ENCODE measurements at regions not wholly inside any gene's neighbourhood (a gene's known extent, or its start where the extent isn't known, plus 50 kb on each side); places are given as distances from the start of the nearest gene placed in this dataset.

GRCh38 chr16:74079232-74079586, 217.4 kb upstream of the PSMD7 start (continued):
- TF ChIP-seq ZNF614 (CRISPR knock-in tag; IDR thresholded peaks at IDR 0.05; ENCODE audit: borderline replicate concordance) (no peak), POLR2AphosphoS5 (IDR thresholded peaks at IDR 0.05; ENCODE audit: low read depth, low read length) (no peak), ZMAT3 (CRISPR knock-in tag; conservative IDR thresholded peaks at IDR 0.05) (no peak), ZNF574 (CRISPR knock-in tag; IDR thresholded peaks at IDR 0.05) (no peak), HINFP (CRISPR knock-in tag; IDR thresholded peaks at IDR 0.05; ENCODE audit: low read depth) (no peak), EEA1 (CRISPR knock-in tag; IDR thresholded peaks at IDR 0.05; ENCODE audit: borderline replicate concordance) (no peak)

- H3K4me2 ChIP-seq (ENCODE audit: low read depth, low read length), result no peak overlapping the region
- no TSS peak for BruUV-seq (replicated peaks)
- no peaks in the 10 kb centered on the region for H3K79me2 ChIP-seq (ENCODE audit: insufficient read depth, low read length)
- no peak for FAIRE-seq
- DNase-seq (ENCODE audit: low spot score), result no peak
- no peak for ATAC-seq
- WGBS (ENCODE audit: low lambda C conversion rate), result 6% methylated on average over 8 of the region's 8 CpGs
- ChIA-PET CTCF (ENCODE audit: low intra/inter-chr PET ratio, low total read pairs) (no interaction called here), POLR2A (no interaction called here)
- in situ Hi-C loops (cut with HindIII; ENCODE audit: extremely low pct_ligation_motif_present, low pct_unique_long_range_greater_than_20kb) (no loop called here), intact Hi-C loops (cut with micrococcal nuclease; ENCODE audit: unreplicated experiment) (no loop called here)
- no peaks in the 10 kb centered on the region for H3K4me1 ChIP-seq (ENCODE audit: insufficient read depth, low read length)
- no peak overlapping the region for H3K4me3 ChIP-seq (replicated peaks in 1 of 3; ENCODE audit: insufficient read depth in 1 of 3, low read depth in 2 of 3, low read length in 3 of 3)
- no peak overlapping the region for H3K27ac ChIP-seq (ENCODE audit: extremely low read length, insufficient read depth, low read length)
- H3K9me3 ChIP-seq (ENCODE audit: low read length), result peaks cover 6% of the 10 kb centered on the region; the same call in 1 of the 2 replicates
- H2AFZ ChIP-seq (ENCODE audit: low read length), result no peak overlapping the region
- no peaks in the 10 kb centered on the region for H3K36me3 ChIP-seq (replicated peaks in 1 of 2; ENCODE audit: control insufficient read depth in 1 of 2, insufficient read depth in 2 of 2, low read length in 2 of 2)
- no peaks in the 10 kb centered on the region for H4K20me1 ChIP-seq (ENCODE audit: insufficient read depth, low read length)
- 0 out of 5 replicates have a peak, but pooled peaks cover 0 to 11% of the 10 kb centered on the region in 2 experiments for H3K27me3 ChIP-seq (ENCODE audit: control insufficient read depth in 1 of 2, insufficient read depth in 2 of 2, low read length in 2 of 2)
- H3K9ac ChIP-seq (ENCODE audit: insufficient read depth, low read depth, low read length), result no peak overlapping the region
- TF ChIP-seq ZNF530 (CRISPR knock-in tag; IDR thresholded peaks at IDR 0.05; ENCODE audit: low read depth) (no peak), ZFP91 (CRISPR knock-in tag; IDR thresholded peaks at IDR 0.05; ENCODE audit: borderline replicate concordance) (no peak), ZSCAN30 (CRISPR knock-in tag; IDR thresholded peaks at IDR 0.05) (no peak)
- TF ChIP-seq, protein P1, sequence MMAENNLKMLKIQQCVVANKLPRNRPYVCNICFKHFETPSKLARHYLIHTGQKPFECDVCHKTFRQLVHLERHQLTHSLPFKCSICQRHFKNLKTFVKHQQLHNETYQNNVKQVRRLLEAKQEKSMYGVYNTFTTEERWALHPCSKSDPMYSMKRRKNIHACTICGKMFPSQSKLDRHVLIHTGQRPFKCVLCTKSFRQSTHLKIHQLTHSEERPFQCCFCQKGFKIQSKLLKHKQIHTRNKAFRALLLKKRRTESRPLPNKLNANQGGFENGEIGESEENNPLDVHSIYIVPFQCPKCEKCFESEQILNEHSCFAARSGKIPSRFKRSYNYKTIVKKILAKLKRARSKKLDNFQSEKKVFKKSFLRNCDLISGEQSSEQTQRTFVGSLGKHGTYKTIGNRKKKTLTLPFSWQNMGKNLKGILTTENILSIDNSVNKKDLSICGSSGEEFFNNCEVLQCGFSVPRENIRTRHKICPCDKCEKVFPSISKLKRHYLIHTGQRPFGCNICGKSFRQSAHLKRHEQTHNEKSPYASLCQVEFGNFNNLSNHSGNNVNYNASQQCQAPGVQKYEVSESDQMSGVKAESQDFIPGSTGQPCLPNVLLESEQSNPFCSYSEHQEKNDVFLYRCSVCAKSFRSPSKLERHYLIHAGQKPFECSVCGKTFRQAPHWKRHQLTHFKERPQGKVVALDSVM (CRISPR knock-in tag; IDR thresholded peaks at IDR 0.05), result no peak
These were observed 217.9 kb upstream of the PSMD7 start for GRCh38 chr16:74078511-74079231.

Data from HepG2 (cell line).